ENCODE measurements at regions not wholly inside any gene's neighbourhood (a gene's known extent, or its start where the extent isn't known, plus 50 kb on each side); places are given as distances from the start of the nearest gene placed in this dataset.

DNA sequence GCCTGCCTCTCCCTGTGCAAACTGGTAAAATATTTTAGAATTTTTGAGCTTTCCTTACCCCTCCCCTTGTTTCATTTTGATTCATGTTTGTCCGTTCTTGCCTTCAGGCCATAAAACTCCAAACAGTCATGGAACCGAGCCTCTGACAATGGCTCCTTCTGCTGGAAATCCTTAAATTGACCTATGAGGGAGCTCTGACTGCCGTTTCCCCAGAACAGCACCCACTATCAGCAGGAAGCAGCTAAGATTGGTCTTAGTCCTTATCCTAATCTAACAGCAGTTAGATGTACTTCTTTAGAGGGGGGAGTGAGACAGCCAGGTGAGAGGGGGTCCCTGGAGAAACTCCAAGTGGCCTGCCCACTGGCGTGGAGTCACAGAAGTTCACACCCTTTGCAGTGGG is 106.7 kb downstream of the FAM174A start:
- TF ChIP-seq CTCF (IDR thresholded peaks at IDR 0.05): no peak
- H3K4me3 ChIP-seq: no peak overlapping the region
- no peaks in the 10 kb centered on the region for H3K4me1 ChIP-seq
- DNase-seq (no peak), ATAC-seq (no peak)
- H3K36me3 ChIP-seq: no peaks in the 10 kb centered on the region
- H3K27me3 ChIP-seq (ENCODE audit: low read depth): no peaks in the 10 kb centered on the region
- H3K9me3 ChIP-seq: no peaks in the 10 kb centered on the region
- intact Hi-C loops (cut with DNase I): no loop called here
- H3K27ac ChIP-seq: no peak overlapping the region

DNA sequence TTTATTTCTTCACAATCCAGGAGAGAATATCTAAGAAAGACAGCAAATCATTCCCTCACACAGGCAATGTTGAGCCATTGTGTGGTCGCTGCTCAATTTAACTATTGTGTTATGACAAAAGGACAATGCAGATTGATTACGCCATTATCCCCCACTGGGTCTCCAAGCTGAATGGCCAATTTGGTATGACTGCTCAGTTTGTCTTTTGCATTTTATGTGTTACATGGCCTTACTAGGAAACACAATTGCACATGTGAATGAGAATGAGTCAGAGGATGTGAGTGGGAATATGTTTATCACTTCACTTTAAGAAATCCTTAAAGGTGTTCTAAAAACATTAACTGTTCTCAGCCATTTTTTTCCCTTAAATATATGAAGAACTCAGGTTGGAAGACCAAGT is 108.3 kb downstream of the FAM174A start:
- Histone ChIP-seq H3K36me3 (no peaks in the 10 kb centered on the region), H3K27me3 (ENCODE audit: low read depth) (no peaks in the 10 kb centered on the region), H3K9me3 (no peaks in the 10 kb centered on the region), H3K4me1 (no peaks in the 10 kb centered on the region), H3K27ac (no peak overlapping the region), H3K4me3 (no peak overlapping the region)
- TF ChIP-seq CTCF (IDR thresholded peaks at IDR 0.05): no peak
- ATAC-seq (no peak), DNase-seq (no peak)
- intact Hi-C loops (cut with DNase I): no loop called here

- TF ChIP-seq CTCF (IDR thresholded peaks at IDR 0.05): no peak
- DNase-seq (no peak), ATAC-seq (no peak)
- no peak overlapping the region for H3K4me3 ChIP-seq
- intact Hi-C loops (cut with DNase I): no loop called here
- no peak overlapping the region for H3K27ac ChIP-seq
- no peaks in the 10 kb centered on the region for H3K9me3 ChIP-seq
- no peaks in the 10 kb centered on the region for H3K27me3 ChIP-seq (ENCODE audit: low read depth)
- no peaks in the 10 kb centered on the region for H3K4me1 ChIP-seq
- H3K36me3 ChIP-seq: no peaks in the 10 kb centered on the region
Measured at GRCh38 chr5:100644185-100644584, 109.0 kb downstream of the FAM174A start.

GRCh38 chr5:100644776-100645175 is 109.6 kb downstream of the FAM174A start:
- Histone ChIP-seq H3K9me3 (no peaks in the 10 kb centered on the region), H3K27me3 (ENCODE audit: low read depth) (no peaks in the 10 kb centered on the region), H3K4me1 (no peaks in the 10 kb centered on the region), H3K27ac (no peak overlapping the region), H3K4me3 (no peak overlapping the region), H3K36me3 (no peaks in the 10 kb centered on the region)
- intact Hi-C loops (cut with DNase I): no loop called here
- TF ChIP-seq CTCF (IDR thresholded peaks at IDR 0.05): no peak
- ATAC-seq (no peak), DNase-seq (no peak)

DNA sequence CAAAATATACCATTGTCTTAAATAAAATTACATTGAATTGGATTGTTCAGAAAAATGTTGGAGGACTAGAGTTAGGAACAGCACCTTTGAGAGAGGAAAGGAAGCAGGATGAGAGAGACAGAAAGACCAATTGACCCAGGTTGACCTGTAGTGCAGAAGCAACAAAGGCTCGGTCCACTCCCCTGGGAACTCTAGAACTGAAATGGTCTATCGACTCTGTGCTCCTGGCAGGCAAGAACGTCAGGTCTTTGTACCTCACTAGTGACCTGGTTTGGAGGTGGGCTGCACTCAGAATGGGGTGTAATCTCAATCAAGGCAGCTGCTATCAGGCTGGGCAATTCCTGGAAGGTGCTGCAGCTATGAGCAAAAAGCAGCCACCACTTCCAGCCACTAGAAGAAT is 110.8 kb downstream of the FAM174A start:
- H3K36me3 ChIP-seq: no peaks in the 10 kb centered on the region
- H3K4me1 ChIP-seq: no peaks in the 10 kb centered on the region
- no peaks in the 10 kb centered on the region for H3K9me3 ChIP-seq
- H3K27me3 ChIP-seq (ENCODE audit: low read depth): no peaks in the 10 kb centered on the region
- intact Hi-C loops (cut with DNase I): no loop called here
- no peak for ATAC-seq
- no peak overlapping the region for H3K27ac ChIP-seq
- DNase-seq: no peak
- no peak for TF ChIP-seq CTCF (IDR thresholded peaks at IDR 0.05)
- H3K4me3 ChIP-seq: no peak overlapping the region

GRCh38 chr5:100646691-100647090 is 111.5 kb downstream of the FAM174A start:
- Histone ChIP-seq H3K4me3 (no peak overlapping the region), H3K36me3 (no peaks in the 10 kb centered on the region), H3K9me3 (no peaks in the 10 kb centered on the region), H3K27me3 (ENCODE audit: low read depth) (no peaks in the 10 kb centered on the region), H3K27ac (no peak overlapping the region), H3K4me1 (no peaks in the 10 kb centered on the region)
- intact Hi-C loops (cut with DNase I): no loop called here
- no peak for TF ChIP-seq CTCF (IDR thresholded peaks at IDR 0.05)
- DNase-seq (no peak), ATAC-seq (no peak)
